Superior temporal gyrus (tissue), 1 donor: ENCODE measurements at regions not wholly inside any gene's neighbourhood (a gene's known extent, or its start where the extent isn't known, plus 50 kb on each side); places are given as distances from the start of the nearest gene placed in this dataset.

Source experiments
- DNase-seq: peaks from one replicate; pipeline ENCODE4 v3.0.0-alpha.2; 2016; ENCODE audit errors: extremely low spot score

GRCh38 chr16:9681508-9681907 is 500.7 kb downstream of the GRIN2A start:
- DNase-seq = no peak

- no peak for DNase-seq
These were observed 499.9 kb downstream of the GRIN2A start for GRCh38 chr16:9682320-9682719.

- DNase-seq = no peak
These were observed 498.6 kb downstream of the GRIN2A start for GRCh38 chr16:9683677-9684076.

- no peak for DNase-seq
These were observed 494.4 kb downstream of the GRIN2A start for GRCh38 chr16:9687737-9688319.

GRCh38 chr16:9689597-9689996 is 492.6 kb downstream of the GRIN2A start:
- no peak for DNase-seq

GRCh38 chr16:9695152-9695551 is 487.1 kb downstream of the GRIN2A start:
- DNase-seq = no peak
